ENCODE measurements at regions not wholly inside any gene's neighbourhood (a gene's known extent, or its start where the extent isn't known, plus 50 kb on each side); places are given as distances from the start of the nearest gene placed in this dataset.
"Not testable (repeated sequence)": the region's sequence is repeated elsewhere in the genome, so short reads cannot be mapped to it uniquely, and the experiment has no call there.

GRCh38 chr6:27624694-27625262 is 151.9 kb upstream of the ZNF184 start:
- no peak for DNase-seq

DNA sequence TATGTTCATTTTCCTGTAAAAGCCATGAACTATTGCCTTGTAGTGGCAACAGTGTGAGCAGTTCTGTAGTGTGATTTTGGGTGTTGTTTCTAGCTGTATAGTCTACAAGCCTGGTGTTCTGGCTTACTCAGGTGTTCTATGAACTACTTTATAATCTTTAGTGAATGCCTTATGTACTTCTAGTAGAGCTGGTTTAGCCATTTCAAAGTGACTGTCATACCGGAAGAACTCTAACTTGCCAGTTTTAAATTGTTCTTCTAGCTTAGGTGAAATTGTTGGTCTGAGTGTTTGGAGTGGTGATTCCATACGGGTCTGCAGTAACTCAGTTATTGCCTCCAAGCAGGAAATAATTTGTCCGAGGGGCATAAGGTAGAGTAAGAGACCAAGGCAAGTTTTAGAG is 150.2 kb upstream of the ZNF184 start:
- no peak for DNase-seq

- DNase-seq: no peak
Measured at GRCh38 chr6:27619436-27619835, 146.5 kb upstream of the ZNF184 start.

GRCh38 chr6:27617700-27618689 is 145.1 kb upstream of the ZNF184 start:
- DNase-seq: no peak

- DNase-seq: no peak
Measured at GRCh38 chr6:27617046-27617687, 144.3 kb upstream of the ZNF184 start.

DNA sequence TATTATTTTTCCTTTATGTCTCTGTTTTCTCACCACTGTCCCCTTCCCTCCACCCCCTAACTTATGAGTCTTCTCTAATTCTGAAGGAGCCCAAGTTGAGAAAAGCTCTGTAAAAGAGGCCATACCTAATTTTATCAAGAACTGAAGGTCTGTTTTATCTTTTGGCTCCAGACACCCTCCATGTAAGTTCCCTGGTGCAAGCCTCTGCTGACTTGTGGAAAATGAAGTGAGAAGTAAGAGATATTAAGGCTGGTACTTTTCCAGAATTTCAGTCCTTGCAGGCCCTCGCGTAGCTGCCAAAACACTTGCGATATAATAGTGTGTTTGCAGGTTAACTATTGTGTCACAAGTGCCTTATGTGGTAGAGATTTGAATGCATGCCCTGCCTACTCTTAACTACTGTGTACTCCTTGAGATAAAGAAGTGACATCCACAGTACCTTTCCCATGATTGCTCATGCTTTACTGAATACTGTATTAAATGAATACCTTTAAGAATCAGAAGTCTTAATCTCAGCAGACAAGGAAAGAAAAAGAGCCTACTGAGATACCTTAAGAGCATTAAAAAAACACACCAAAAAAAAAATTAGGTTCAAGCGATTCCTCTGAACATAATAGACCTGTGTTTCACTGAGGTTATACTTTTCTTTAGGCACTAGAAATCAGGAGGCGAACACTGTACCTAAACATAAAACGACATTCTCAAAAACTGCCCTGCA is 143.6 kb upstream of the ZNF184 start:
- no peak for DNase-seq

DNA sequence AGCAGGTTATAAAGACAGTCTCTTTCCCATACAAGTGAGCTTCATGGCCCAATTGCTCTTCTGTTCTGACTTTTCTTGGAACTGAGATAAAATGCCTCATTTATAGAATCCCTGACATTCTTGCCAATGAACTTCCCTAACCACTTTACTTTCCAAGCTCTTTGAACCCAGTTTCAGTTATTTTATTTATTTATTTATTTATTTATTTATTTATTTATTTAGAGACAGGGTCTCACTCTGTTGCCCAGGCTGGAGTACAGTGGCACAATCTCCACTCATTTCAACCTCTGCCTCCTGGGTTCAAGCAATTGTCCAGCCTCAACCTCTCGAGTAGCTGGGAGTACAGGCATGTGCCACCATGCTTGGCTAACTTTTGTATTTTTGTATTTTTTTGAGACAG is 138.5 kb upstream of the ZNF184 start:
- DNase-seq: no peak

GRCh38 chr6:27608916-27609883 is 136.3 kb upstream of the ZNF184 start:
- no peak for DNase-seq

DNA sequence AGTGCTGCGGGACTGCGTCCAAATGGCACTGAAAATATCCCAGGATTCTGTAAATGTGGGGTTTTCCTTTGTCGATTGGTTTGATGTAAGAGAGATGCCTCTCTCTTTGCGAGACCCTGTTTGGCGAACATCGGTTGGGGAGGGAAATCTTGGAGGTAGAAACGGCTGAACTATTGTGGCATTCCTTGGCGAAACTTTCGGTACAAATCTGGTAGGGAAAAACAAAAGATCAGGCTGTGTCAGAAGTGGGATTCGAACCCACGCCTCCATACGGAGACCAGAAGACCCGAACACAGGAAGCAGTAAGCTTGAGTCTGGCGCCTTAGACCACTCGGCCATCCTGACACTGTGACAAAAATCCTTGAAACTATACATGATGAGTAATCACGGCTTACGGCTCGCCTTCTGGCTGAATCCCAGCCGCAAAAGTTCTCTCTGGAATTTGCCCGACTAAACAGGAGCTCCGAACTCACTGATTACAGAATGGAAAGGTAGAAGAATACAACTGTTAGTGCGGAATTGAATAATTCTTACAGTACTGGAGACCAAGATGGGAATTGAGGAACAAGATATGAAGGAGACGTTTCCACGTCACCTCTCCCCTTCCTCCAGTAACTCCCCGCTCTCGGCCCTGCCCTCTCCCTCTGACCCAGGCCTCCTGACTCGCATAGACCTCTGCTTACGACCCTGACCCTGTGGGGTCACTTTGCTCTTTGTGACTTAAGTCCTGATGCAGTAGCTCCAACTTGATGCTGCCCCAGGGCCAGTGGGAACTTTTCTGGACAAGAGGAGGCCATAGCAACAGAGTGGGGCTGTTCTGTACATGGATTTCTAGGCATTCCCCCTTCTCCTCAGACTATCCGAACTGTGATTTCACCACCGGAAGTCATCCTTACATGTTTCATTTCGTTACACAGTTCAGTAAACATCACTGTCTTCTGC is 132.8 kb upstream of the ZNF184 start:
- no peak for DNase-seq

- DNase-seq: no peak
Measured at GRCh38 chr6:27604986-27605385, 132.1 kb upstream of the ZNF184 start.

DNA sequence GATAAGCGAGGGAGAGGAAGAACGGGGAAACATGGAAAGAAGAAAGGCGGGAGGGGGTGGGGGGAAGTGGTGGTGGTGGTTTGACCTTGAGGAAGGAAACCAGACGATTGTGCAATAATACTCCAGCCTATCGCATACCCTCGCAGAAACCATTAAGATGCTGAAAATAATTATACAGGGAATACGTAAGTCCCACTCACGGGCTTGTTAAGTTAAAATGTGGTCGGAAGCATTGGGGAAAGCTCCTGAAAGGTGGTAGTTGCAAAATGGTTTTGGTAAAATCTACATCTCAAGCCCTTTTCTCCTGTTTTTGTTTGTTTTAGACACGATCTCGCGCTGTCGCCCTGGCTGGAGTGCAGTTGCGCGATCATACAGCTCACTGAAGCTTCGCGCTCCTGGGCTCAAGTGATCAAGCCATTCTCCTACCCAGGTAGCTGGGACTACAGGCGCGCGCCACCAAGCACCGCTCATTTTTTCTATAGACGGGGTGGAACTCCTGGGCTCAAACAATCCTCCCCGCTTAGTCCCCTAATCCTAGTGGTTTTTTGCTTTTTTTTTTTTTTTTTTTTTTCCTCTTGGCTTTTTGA is 128.9 kb upstream of the ZNF184 start:
- DNase-seq: no peak

DNA sequence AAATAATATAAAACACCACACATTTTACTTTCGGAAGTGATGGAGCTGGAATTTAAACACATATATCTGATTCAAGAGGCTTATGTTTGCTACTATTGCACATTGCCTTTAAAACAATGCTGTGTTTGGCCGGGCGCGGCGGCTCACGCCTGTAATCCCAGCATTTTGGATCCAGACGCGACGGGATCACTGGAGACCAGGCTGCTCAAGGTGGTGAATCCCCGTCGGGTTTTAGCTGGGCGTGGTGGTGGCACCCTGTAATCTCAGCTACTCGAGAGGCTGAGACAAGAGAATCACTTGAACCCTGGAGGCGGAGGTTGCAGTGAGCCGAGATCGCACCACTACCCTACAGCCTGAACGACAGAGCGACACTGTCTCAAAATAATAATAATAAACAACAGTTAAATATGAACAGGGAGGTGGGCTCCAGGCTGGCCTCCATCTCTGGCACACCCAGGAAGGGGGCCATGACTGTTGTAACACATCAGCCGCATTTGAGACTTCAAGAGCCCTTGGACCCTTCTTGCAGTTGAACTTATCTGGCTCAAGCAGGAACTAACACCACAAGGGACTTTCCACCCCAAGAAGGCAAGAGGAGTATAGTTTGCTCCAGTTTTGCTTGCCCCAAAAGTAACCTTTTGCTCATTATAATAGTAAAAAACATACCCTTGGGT is 127.1 kb upstream of the ZNF184 start:
- DNase-seq: no peak

DNA sequence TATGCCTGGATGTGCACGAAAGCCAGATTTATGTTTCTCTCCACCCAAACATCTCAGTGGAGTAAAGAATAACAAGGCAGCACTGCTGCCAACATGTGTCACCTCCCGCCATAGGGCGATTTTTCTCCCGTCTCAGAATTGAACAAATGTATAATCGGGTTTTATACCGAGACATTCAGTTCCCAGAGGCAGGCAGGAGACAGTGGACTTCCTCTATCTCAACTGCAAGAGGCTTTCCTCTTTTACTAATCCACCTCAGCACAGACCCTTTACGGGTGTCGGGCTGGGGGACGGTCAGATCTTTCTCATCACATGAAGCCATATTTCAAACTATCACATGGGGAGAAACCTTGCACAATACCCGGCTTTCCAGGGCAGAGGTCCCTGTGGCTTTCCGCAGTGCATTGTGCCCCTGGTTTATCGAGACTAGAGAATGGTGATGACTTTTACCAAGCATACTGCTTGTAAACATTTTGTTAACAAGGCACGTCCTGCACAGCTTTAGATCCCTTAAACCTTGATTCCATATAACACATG is 124.2 kb upstream of the ZNF184 start:
- not testable (repeated sequence) for DNase-seq

DNA sequence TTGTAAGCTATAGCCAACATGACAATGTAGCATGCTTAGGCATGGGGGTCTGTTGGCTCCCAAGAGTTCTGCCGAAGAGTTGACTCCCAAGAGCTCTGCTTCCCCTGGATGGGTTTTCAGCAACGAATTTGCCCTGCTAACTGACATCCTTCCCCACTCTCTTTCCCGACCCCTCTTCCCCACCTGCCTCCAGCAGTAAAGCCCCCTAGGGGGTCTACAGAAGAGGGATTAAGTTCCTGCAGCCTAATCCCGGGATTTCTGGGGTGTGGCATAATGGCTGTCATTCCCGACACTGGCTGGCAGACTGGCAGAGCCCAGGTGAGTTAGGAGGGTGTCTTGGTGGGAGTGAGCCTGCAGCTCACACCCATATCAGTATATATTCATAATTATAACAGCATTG is 121.0 kb upstream of the ZNF184 start:
- no peak for DNase-seq

GRCh38 chr6:27593200-27593818 is 120.4 kb upstream of the ZNF184 start:
- DNase-seq: no peak

DNA sequence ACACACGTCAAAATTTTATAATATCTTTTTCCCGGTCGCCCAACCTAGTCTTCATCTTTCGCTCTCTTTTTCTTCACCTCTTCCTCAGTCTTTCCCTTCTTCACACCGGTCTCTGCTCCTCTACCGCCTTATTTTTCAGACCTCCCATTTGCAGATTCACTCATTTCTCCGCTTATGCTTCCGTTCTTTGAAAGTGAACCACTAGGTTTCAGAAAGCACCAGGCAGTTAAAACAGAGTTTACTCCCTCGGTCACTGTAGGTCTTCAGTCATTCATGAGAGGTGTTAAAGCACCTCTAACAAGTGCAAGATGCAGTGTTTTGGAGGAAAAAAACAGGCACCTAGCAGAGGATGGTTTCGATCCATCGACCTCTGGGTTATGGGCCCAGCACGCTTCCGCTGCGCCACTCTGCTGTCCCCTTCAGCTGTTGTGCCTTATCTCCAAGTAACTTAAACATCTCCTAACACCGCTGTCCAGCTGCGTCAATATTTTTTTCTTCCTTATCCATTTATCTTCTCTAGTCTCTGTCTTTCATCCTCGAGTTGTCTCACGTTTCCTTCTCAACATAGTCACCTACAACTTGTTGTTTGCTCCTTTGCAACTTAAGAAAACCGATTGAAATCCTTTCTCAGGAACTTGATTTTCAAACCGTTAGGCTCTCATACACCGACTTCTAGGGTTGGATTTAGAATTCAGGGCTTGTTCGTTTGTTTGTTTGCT is 119.7 kb upstream of the ZNF184 start:
- no peak for DNase-seq

- DNase-seq: no peak
Measured at GRCh38 chr6:27591699-27592480, 119.0 kb upstream of the ZNF184 start.

Data from left kidney (tissue), 1 donor.